ENCODE measurements at regions not wholly inside any gene's neighbourhood (a gene's known extent, or its start where the extent isn't known, plus 50 kb on each side); places are given as distances from the start of the nearest gene placed in this dataset.
"Not testable (repeated sequence)": the region's sequence is repeated elsewhere in the genome, so short reads cannot be mapped to it uniquely, and the experiment has no call there.

GRCh38 chr14:87613881-87614280 is 379.1 kb downstream of the GALC start:
- no peaks in the 10 kb centered on the region for H3K27me3 ChIP-seq (ENCODE audit: insufficient read depth, low read length)
- H3K9me3 ChIP-seq (ENCODE audit: low read depth, low read length): no peaks in the 10 kb centered on the region
- no peak overlapping the region for H3K4me3 ChIP-seq (ENCODE audit: low read length)
- H3K4me1 ChIP-seq (ENCODE audit: insufficient read depth, low read length): no peaks in the 10 kb centered on the region

GRCh38 chr14:87607056-87607455 is 385.9 kb downstream of the GALC start:
- H3K27me3 ChIP-seq (ENCODE audit: insufficient read depth, low read length); H3K4me1 ChIP-seq (ENCODE audit: insufficient read depth, low read length); H3K9me3 ChIP-seq (ENCODE audit: low read depth, low read length); H3K4me3 ChIP-seq (ENCODE audit: low read length): not testable (repeated sequence)

GRCh38 chr14:87601036-87601435 is 391.9 kb downstream of the GALC start:
- Histone ChIP-seq H3K9me3 (ENCODE audit: low read depth, low read length) (no peaks in the 10 kb centered on the region), H3K4me1 (ENCODE audit: insufficient read depth, low read length) (no peaks in the 10 kb centered on the region), H3K4me3 (ENCODE audit: low read length) (no peak overlapping the region), H3K27me3 (ENCODE audit: insufficient read depth, low read length) (no peaks in the 10 kb centered on the region)

- Histone ChIP-seq H3K9me3 (ENCODE audit: low read depth, low read length) (no peaks in the 10 kb centered on the region), H3K4me3 (ENCODE audit: low read length) (no peak overlapping the region), H3K27me3 (ENCODE audit: insufficient read depth, low read length) (no peaks in the 10 kb centered on the region), H3K4me1 (ENCODE audit: insufficient read depth, low read length) (no peaks in the 10 kb centered on the region)
Observed at GRCh38 chr14:87600240-87600639, 392.7 kb downstream of the GALC start.

- H3K4me1 ChIP-seq (ENCODE audit: insufficient read depth, low read length): no peaks in the 10 kb centered on the region
- H3K27me3 ChIP-seq (ENCODE audit: insufficient read depth, low read length): no peaks in the 10 kb centered on the region
- H3K9me3 ChIP-seq (ENCODE audit: low read depth, low read length): no peaks in the 10 kb centered on the region
- H3K4me3 ChIP-seq (ENCODE audit: low read length): no peak overlapping the region
Observed at GRCh38 chr14:87581298-87581697, 411.7 kb downstream of the GALC start.

GRCh38 chr14:87579036-87579435 is 413.9 kb downstream of the GALC start:
- H3K9me3 ChIP-seq (ENCODE audit: low read depth, low read length): no peaks in the 10 kb centered on the region
- no peaks in the 10 kb centered on the region for H3K27me3 ChIP-seq (ENCODE audit: insufficient read depth, low read length)
- H3K4me3 ChIP-seq (ENCODE audit: low read length): no peak overlapping the region

GRCh38 chr14:87575378-87575777 is 417.6 kb downstream of the GALC start:
- Histone ChIP-seq H3K4me3 (ENCODE audit: low read length) (no peak overlapping the region), H3K27me3 (ENCODE audit: insufficient read depth, low read length) (no peaks in the 10 kb centered on the region), H3K9me3 (ENCODE audit: low read depth, low read length) (no peaks in the 10 kb centered on the region), H3K4me1 (ENCODE audit: insufficient read depth, low read length) (no peaks in the 10 kb centered on the region)

More at GRCh38 chr14:87579036-87579435, 413.9 kb downstream of the GALC start:
- H3K4me1 ChIP-seq (ENCODE audit: insufficient read depth, low read length): no peaks in the 10 kb centered on the region

- no peak overlapping the region for H3K4me3 ChIP-seq (ENCODE audit: low read length)
- no peaks in the 10 kb centered on the region for H3K4me1 ChIP-seq (ENCODE audit: insufficient read depth, low read length)
- H3K27me3 ChIP-seq (ENCODE audit: insufficient read depth, low read length): no peaks in the 10 kb centered on the region
- no peaks in the 10 kb centered on the region for H3K9me3 ChIP-seq (ENCODE audit: low read depth, low read length)
Observed at GRCh38 chr14:87573591-87573990, 419.4 kb downstream of the GALC start.

GRCh38 chr14:87567618-87568295 is 425.2 kb downstream of the GALC start:
- no peak overlapping the region for H3K4me3 ChIP-seq (ENCODE audit: low read length)
- H3K27me3 ChIP-seq (ENCODE audit: insufficient read depth, low read length): no peaks in the 10 kb centered on the region
- H3K4me1 ChIP-seq (ENCODE audit: insufficient read depth, low read length): no peaks in the 10 kb centered on the region
- no peaks in the 10 kb centered on the region for H3K9me3 ChIP-seq (ENCODE audit: low read depth, low read length)

- Histone ChIP-seq H3K27me3 (ENCODE audit: insufficient read depth, low read length) (no peaks in the 10 kb centered on the region), H3K4me1 (ENCODE audit: insufficient read depth, low read length) (no peaks in the 10 kb centered on the region), H3K9me3 (ENCODE audit: low read depth, low read length) (no peaks in the 10 kb centered on the region), H3K4me3 (ENCODE audit: low read length) (no peak overlapping the region)
Observed at GRCh38 chr14:87566991-87567390, 426.0 kb downstream of the GALC start.

GRCh38 chr14:87547536-87547935 is 445.4 kb downstream of the GALC start:
- Histone ChIP-seq H3K4me3 (ENCODE audit: low read length) (no peak overlapping the region), H3K27me3 (ENCODE audit: insufficient read depth, low read length) (no peaks in the 10 kb centered on the region), H3K9me3 (ENCODE audit: low read depth, low read length) (peaks cover 19% of the 10 kb centered on the region), H3K4me1 (ENCODE audit: insufficient read depth, low read length) (no peaks in the 10 kb centered on the region)

GRCh38 chr14:87542288-87542687 is 450.7 kb downstream of the GALC start:
- Histone ChIP-seq H3K4me3 (ENCODE audit: low read length) (no peak overlapping the region), H3K27me3 (ENCODE audit: insufficient read depth, low read length) (no peaks in the 10 kb centered on the region), H3K4me1 (ENCODE audit: insufficient read depth, low read length) (no peaks in the 10 kb centered on the region), H3K9me3 (ENCODE audit: low read depth, low read length) (no peaks in the 10 kb centered on the region)

GRCh38 chr14:87540339-87540738 is 452.6 kb downstream of the GALC start:
- Histone ChIP-seq H3K4me1 (ENCODE audit: insufficient read depth, low read length) (no peaks in the 10 kb centered on the region), H3K9me3 (ENCODE audit: low read depth, low read length) (no peaks in the 10 kb centered on the region), H3K4me3 (ENCODE audit: low read length) (no peak overlapping the region), H3K27me3 (ENCODE audit: insufficient read depth, low read length) (no peaks in the 10 kb centered on the region)

GRCh38 chr14:87529081-87529480 is 463.9 kb downstream of the GALC start:
- H3K4me3 ChIP-seq (ENCODE audit: low read length): no peak overlapping the region
- H3K4me1 ChIP-seq (ENCODE audit: insufficient read depth, low read length): no peaks in the 10 kb centered on the region
- H3K27me3 ChIP-seq (ENCODE audit: insufficient read depth, low read length): no peaks in the 10 kb centered on the region

GRCh38 chr14:87526731-87527130 is 466.3 kb downstream of the GALC start:
- Histone ChIP-seq H3K9me3 (ENCODE audit: low read depth, low read length) (no peaks in the 10 kb centered on the region), H3K27me3 (ENCODE audit: insufficient read depth, low read length) (no peaks in the 10 kb centered on the region), H3K4me1 (ENCODE audit: insufficient read depth, low read length) (no peaks in the 10 kb centered on the region), H3K4me3 (ENCODE audit: low read length) (no peak overlapping the region)

More at GRCh38 chr14:87529081-87529480, 463.9 kb downstream of the GALC start:
- no peaks in the 10 kb centered on the region for H3K9me3 ChIP-seq (ENCODE audit: low read depth, low read length)

GRCh38 chr14:87524011-87524410 is 469.0 kb downstream of the GALC start:
- no peak overlapping the region for H3K4me3 ChIP-seq (ENCODE audit: low read length)
- no peaks in the 10 kb centered on the region for H3K4me1 ChIP-seq (ENCODE audit: insufficient read depth, low read length)
- H3K27me3 ChIP-seq (ENCODE audit: insufficient read depth, low read length): no peaks in the 10 kb centered on the region
- no peaks in the 10 kb centered on the region for H3K9me3 ChIP-seq (ENCODE audit: low read depth, low read length)
